A549 (cell line): ENCODE measurements at regions not wholly inside any gene's neighbourhood (a gene's known extent, or its start where the extent isn't known, plus 50 kb on each side); places are given as distances from the start of the nearest gene placed in this dataset.
"Not testable (repeated sequence)": the region's sequence is repeated elsewhere in the genome, so short reads cannot be mapped to it uniquely, and the experiment has no call there.

Source experiments
- ATAC-seq, 2 experiments: fragments of 200-7000 bp in 1 of 2; fragments of >200 bp in 1 of 2; cut with Nextera tagmentation in 1 of 2; cut with Tn5 transposase in 1 of 2; 3 replicates each; pipeline versions ENCODE4 v1.8.0 to v1.9.1; 2018 to 2020; ENCODE audit warnings: mild to moderate bottlenecking in 1 of 2, moderate library complexity in 1 of 2
- CTCF ChIA-PET: fragments of 300-600 bp; sonication (Branson Sonifier 250); formaldehyde crosslinking; extraction: SDS; loops from one replicate; lab custom pipeline; 2021; ENCODE audit warnings: antibody characterized with exemption, inconsistent platforms; lab: Yijun Ruan, JAX
- POLR2A ChIA-PET: fragments of 350-600 bp; formaldehyde crosslinking; extraction: SDS; loops from one replicate; lab custom pipeline; 2021; ENCODE audit warnings: antibody characterized with exemption, inconsistent platforms; lab: Yijun Ruan, JAX
- DNase-seq, 2 experiments: peaks; one replicate each; pipeline versions ENCODE4 v3.0.0 to v3.0.0-alpha.2; 2011 to 2016; ENCODE audit warnings: low read depth in 1 of 2, low spot score in 1 of 2
- FAIRE-seq: peaks from 2 replicates; lab custom pipeline; 2011; peaks lifted over from hg19 to GRCh38; lab: Jason Lieb, UNC
- H3K27ac ChIP-seq, 2 experiments: fragments of >200 bp; sonication (Bioruptor Twin); formaldehyde crosslinking; 3 replicates each; pipeline ENCODE4 v1.5.1; 2016 to 2017
- H3K4me1 ChIP-seq: fragments of >200 bp; sonication (Bioruptor Twin); formaldehyde crosslinking; 3 replicates; pipeline ENCODE4 v1.6.1; 2016
- H3K4me2 ChIP-seq: fragments of >200 bp; sonication (Bioruptor Twin); formaldehyde crosslinking; 3 replicates; pipeline ENCODE4 v1.6.1; 2016
- H3K4me3 ChIP-seq: fragments of >200 bp; sonication (Bioruptor Twin); formaldehyde crosslinking; 3 replicates; pipeline ENCODE4 v1.5.1; 2016
- H3K9me3 ChIP-seq: fragments of >200 bp; sonication (Bioruptor Twin); formaldehyde crosslinking; 3 replicates; pipeline ENCODE4 v1.6.1; 2016
- FOXS1 ChIP-seq: fragments of 250-450 bp; sonication (Bioruptor Pico); IDR thresholded peaks from 2 replicates; pipeline ENCODE4 v1.5.0; 2020; ENCODE audit warnings: mild to moderate bottlenecking, moderate library complexity
- GATA3 ChIP-seq: IDR thresholded peaks from 2 replicates; pipeline ENCODE4 v1.6.1; 2012; ENCODE audit warnings: borderline replicate concordance
- HDAC2 ChIP-seq: fragments of 200-600 bp; sonication (generic); IDR thresholded peaks from 2 replicates; pipeline ENCODE4 v1.6.1; 2016
- HMGXB4 ChIP-seq: fragments of 250-450 bp; sonication (Bioruptor Pico); IDR thresholded peaks from 2 replicates; pipeline ENCODE4 v1.5.0; 2021; ENCODE audit warnings: mild to moderate bottlenecking, moderate library complexity, borderline replicate concordance
- KDM1A ChIP-seq: fragments of 200-600 bp; sonication (generic); IDR thresholded peaks from 2 replicates; pipeline ENCODE4 v1.6.1; 2016; ENCODE audit warnings: low read depth, mild to moderate bottlenecking
- KDM5A ChIP-seq: fragments of 200-600 bp; sonication (generic); IDR thresholded peaks from 2 replicates; pipeline ENCODE4 v1.6.1; 2016; ENCODE audit warnings: antibody characterized with exemption, mild to moderate bottlenecking
- MAZ ChIP-seq: fragments of 150-350 bp; IDR thresholded peaks from 2 replicates; pipeline ENCODE4 v1.6.1; 2014; ENCODE audit warnings: antibody characterized with exemption, low read depth, low read length, borderline replicate concordance
- NR3C1 ChIP-seq: fragments of >200 bp; sonication (Bioruptor Twin); formaldehyde crosslinking; IDR thresholded peaks from 3 replicates; pipeline ENCODE4 v1.6.1; 2017
- POLR2AphosphoS2 ChIP-seq: conservative IDR thresholded peaks from 2 replicates; pipeline ENCODE4 v1.6.1; 2012; ENCODE audit warnings: low read length, improper control_type of control experiment, inconsistent platforms
- REST ChIP-seq: fragments of 200-600 bp; sonication (generic); IDR thresholded peaks from 2 replicates; pipeline ENCODE4 v1.6.1; 2016; ENCODE audit warnings: antibody characterized with exemption, mild to moderate bottlenecking, moderate library complexity
- RFX5 ChIP-seq: fragments of 450-650 bp; IDR thresholded peaks from 2 replicates; pipeline ENCODE4 v1.7.1; 2014; ENCODE audit warnings: antibody characterized with exemption, mild to moderate bottlenecking, moderate library complexity
- ZFP36 ChIP-seq: fragments of 450-650 bp; IDR thresholded peaks from 2 replicates; pipeline ENCODE4 v1.6.1; 2014; ENCODE audit warnings: borderline replicate concordance; ENCODE audit not compliant: partially characterized antibody
- WGBS: methylation state at CpG from one replicate; pipeline ENCODE4 v1.1.6; 2017; ENCODE audit errors: missing lambda C conversion rate; 5-methylcytosine and 5-hydroxymethylcytosine counted together

GRCh38 chr11:34823639-34824038 is 92.5 kb downstream of the APIP start (continued):
- no peak for TF ChIP-seq MAZ

GRCh38 chr11:34823197-34823596 is 93.0 kb downstream of the APIP start:
- H3K9me3 ChIP-seq, result peaks cover 13% of the 10 kb centered on the region; the same call in 2 of the 3 replicates
- TF ChIP-seq HMGXB4 (CRISPR knock-in tag), result no peak
- no peak for TF ChIP-seq FOXS1 (CRISPR knock-in tag)
- TF ChIP-seq KDM1A, result no peak
- TF ChIP-seq NR3C1, result no peak
- TF ChIP-seq HDAC2, result no peak
- TF ChIP-seq REST, result no peak
- TF ChIP-seq RFX5, result no peak
- TF ChIP-seq POLR2AphosphoS2, result no peak
- TF ChIP-seq KDM5A, result no peak
- TF ChIP-seq, all 56 proteins: peak for 0
- H3K27ac ChIP-seq, result no peak overlapping the region; a peak in 1 of 6 replicates
- WGBS, result 66% methylated on average over 3 of the region's 3 CpGs
- POLR2A ChIA-PET, result no interaction called here
- no peak overlapping the region for H3K4me3 ChIP-seq
- FAIRE-seq (no peak), DNase-seq (no peak), ATAC-seq (no peak)
- CTCF ChIA-PET, result no interaction called here
- no peak overlapping the region for H3K4me2 ChIP-seq
- peaks cover 9% of the 10 kb centered on the region; the same call in 1 of the 3 replicates for H3K4me1 ChIP-seq

GRCh38 chr11:34819740-34820482 is 96.3 kb downstream of the APIP start:
- ATAC-seq (no peak), FAIRE-seq (no peak), DNase-seq (no peak)
- 56% methylated on average over 6 of the region's 6 CpGs for WGBS
- peaks cover 22% of the 10 kb centered on the region; the same call in 2 of the 3 replicates for H3K9me3 ChIP-seq
- no peak overlapping the region for H3K4me2 ChIP-seq
- ChIA-PET POLR2A (no interaction called here), CTCF (interaction anchor here (0.8 to 1.7 kb wide), 2 partner anchors 22 to 307 kb away, joined by 3 read pairs; no protein-coding TSS in a partner anchor)
- TF ChIP-seq ZFP36 (peak; percentile 11), GATA3 (no peak)
- H3K4me1 ChIP-seq, result no peaks in the 10 kb centered on the region
- H3K4me3 ChIP-seq, result no peak overlapping the region
- no peak overlapping the region for H3K27ac ChIP-seq

- CTCF ChIA-PET, result interaction anchor here (1.6 kb wide), 1 partner anchor 17 kb away, joined by 4 read pairs; no protein-coding TSS in a partner anchor
- H3K4me1 ChIP-seq, ATAC-seq, POLR2A ChIA-PET, H3K27ac ChIP-seq, DNase-seq, H3K4me2 ChIP-seq, FAIRE-seq, H3K4me3 ChIP-seq: not testable (repeated sequence)
- WGBS, result 56% methylated on average over 3 of the region's 3 CpGs
- H3K9me3 ChIP-seq, result peaks cover 31% of the 10 kb centered on the region; the same call in 2 of the 3 replicates
These were observed 98.4 kb downstream of the APIP start for GRCh38 chr11:34817812-34818211.
